SH-SY5Y (cell line): ENCODE measurements at regions not wholly inside any gene's neighbourhood (a gene's known extent, or its start where the extent isn't known, plus 50 kb on each side); places are given as distances from the start of the nearest gene placed in this dataset.

Experiments
- GATA2 ChIP-seq: IDR thresholded peaks from 2 replicates; pipeline ENCODE4 v1.6.1; 2011; ENCODE audit warnings: mild to moderate bottlenecking, low read depth, low read length
- GATA3 ChIP-seq: IDR thresholded peaks from 2 replicates; pipeline ENCODE4 v1.6.1; 2011; ENCODE audit warnings: low read depth, mild to moderate bottlenecking, low read length, moderate library complexity

DNA sequence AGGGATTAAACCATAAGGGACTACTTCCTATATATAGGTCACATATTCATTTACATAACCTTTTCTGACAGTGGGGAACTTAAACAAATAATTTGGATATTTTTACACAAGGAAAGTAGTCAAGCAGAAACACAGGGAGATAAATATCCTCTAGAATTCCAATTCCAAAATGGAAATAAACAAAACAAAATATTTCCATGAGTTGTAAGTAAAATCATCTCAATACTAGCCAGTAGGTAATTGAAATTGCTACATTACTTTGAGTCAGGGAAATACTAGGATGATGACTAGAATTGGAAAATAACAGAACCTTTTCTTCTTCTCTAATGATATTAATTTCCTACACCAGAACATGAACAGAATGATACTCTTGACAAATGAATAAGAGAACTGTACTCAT, 1308.1 kb upstream of the GJE1 start:
- TF ChIP-seq GATA2 (no peak), GATA3 (no peak)
